ENCODE measurements at regions not wholly inside any gene's neighbourhood (a gene's known extent, or its start where the extent isn't known, plus 50 kb on each side); places are given as distances from the start of the nearest gene placed in this dataset.

- H3K27ac ChIP-seq: no peak overlapping the region
- H3K4me1 ChIP-seq: peaks cover 0 to 14% (median 2%) of the 10 kb centered on the region in 4 donors
- intact Hi-C loops (cut with DNase I; ENCODE audit: low total_unique reads): no loop called here
- no peaks in the 10 kb centered on the region for H3K27me3 ChIP-seq
- no peak overlapping the region for H3K4me3 ChIP-seq
- H3K9me3 ChIP-seq: no peaks in the 10 kb centered on the region
- no peaks in the 10 kb centered on the region for H3K36me3 ChIP-seq
- no peak for TF ChIP-seq POLR2A (IDR thresholded peaks at IDR 0.05)
- 24 to 45% (median 31%) methylated on average over 3 of the region's 3 CpGs for WGBS, 5 donors
- peak in 1 of 2 donors; percentile 43 for DNase-seq
Measured at GRCh38 chr6:56821005-56821432, 133.9 kb upstream of the BEND6 start.

- peaks cover 0 to 22% (median 2%) of the 10 kb centered on the region in 4 donors for H3K4me1 ChIP-seq
- no peak for TF ChIP-seq POLR2A (IDR thresholded peaks at IDR 0.05)
- TF ChIP-seq EP300 (IDR thresholded peaks at IDR 0.05): no peak
- TF ChIP-seq CTCF (IDR thresholded peaks at IDR 0.05): no peak
- TF ChIP-seq POLR2AphosphoS5 (IDR thresholded peaks at IDR 0.05): no peak
- no peaks in the 10 kb centered on the region for H3K36me3 ChIP-seq
- H3K27me3 ChIP-seq: no peaks in the 10 kb centered on the region
- no peaks in the 10 kb centered on the region for H3K9me3 ChIP-seq
- no peak for DNase-seq
- intact Hi-C loops (cut with DNase I; ENCODE audit: low total_unique reads): no loop called here
- H3K4me3 ChIP-seq: no peak overlapping the region
- H3K27ac ChIP-seq: no peak overlapping the region
- 82 to 96% (median 89%) methylated on average over 2 of the region's 2 CpGs for WGBS, 5 donors
Measured at GRCh38 chr6:56820060-56820459, 134.8 kb upstream of the BEND6 start.

- DNase-seq: no peak
- Histone ChIP-seq H3K27ac (no peak overlapping the region), H3K4me1 (peaks cover 0 to 27% (median 2%) of the 10 kb centered on the region in 4 donors), H3K4me3 (no peak overlapping the region), H3K36me3 (no peaks in the 10 kb centered on the region), H3K27me3 (no peaks in the 10 kb centered on the region), H3K9me3 (no peaks in the 10 kb centered on the region)
- 47 to 89% (median 82%) methylated on average over 1 of the region's 1 CpG for WGBS, 5 donors
- no peak for TF ChIP-seq POLR2A (IDR thresholded peaks at IDR 0.05)
- intact Hi-C loops (cut with DNase I; ENCODE audit: low total_unique reads): no loop called here
Measured at GRCh38 chr6:56819604-56820003, 135.3 kb upstream of the BEND6 start.

- Histone ChIP-seq H3K9me3 (no peaks in the 10 kb centered on the region), H3K4me3 (no peak overlapping the region), H3K36me3 (no peaks in the 10 kb centered on the region), H3K27me3 (no peaks in the 10 kb centered on the region), H3K4me1 (peaks cover 0 to 27% (median 2%) of the 10 kb centered on the region in 4 donors), H3K27ac (no peak overlapping the region)
- no peak for TF ChIP-seq POLR2A (IDR thresholded peaks at IDR 0.05)
- no peak for TF ChIP-seq EP300 (IDR thresholded peaks at IDR 0.05)
- TF ChIP-seq POLR2AphosphoS5 (IDR thresholded peaks at IDR 0.05): no peak
- no peak for TF ChIP-seq CTCF (IDR thresholded peaks at IDR 0.05)
- intact Hi-C loops (cut with DNase I; ENCODE audit: low total_unique reads): no loop called here
- WGBS, 5 donors: 53 to 74% (median 61%) methylated on average over 5 of the region's 5 CpGs
- no peak for DNase-seq
Measured at GRCh38 chr6:56816370-56816769, 138.5 kb upstream of the BEND6 start.

GRCh38 chr6:56815436-56815835, 139.5 kb upstream of the BEND6 start:
- Histone ChIP-seq H3K36me3 (no peaks in the 10 kb centered on the region), H3K4me1 (peaks cover 0 to 17% (median 0%) of the 10 kb centered on the region in 4 donors), H3K9me3 (no peaks in the 10 kb centered on the region), H3K27me3 (no peaks in the 10 kb centered on the region), H3K27ac (no peak overlapping the region), H3K4me3 (no peak overlapping the region)
- intact Hi-C loops (cut with DNase I; ENCODE audit: low total_unique reads): no loop called here
- DNase-seq: no peak
- no peak for TF ChIP-seq CTCF (IDR thresholded peaks at IDR 0.05)
- TF ChIP-seq POLR2AphosphoS5 (IDR thresholded peaks at IDR 0.05): no peak
- TF ChIP-seq POLR2A (IDR thresholded peaks at IDR 0.05): no peak
- no peak for TF ChIP-seq EP300 (IDR thresholded peaks at IDR 0.05)
